ENCODE measurements at regions not wholly inside any gene's neighbourhood (a gene's known extent, or its start where the extent isn't known, plus 50 kb on each side); places are given as distances from the start of the nearest gene placed in this dataset.
"Not testable (repeated sequence)": the region's sequence is repeated elsewhere in the genome, so short reads cannot be mapped to it uniquely, and the experiment has no call there.

DNA sequence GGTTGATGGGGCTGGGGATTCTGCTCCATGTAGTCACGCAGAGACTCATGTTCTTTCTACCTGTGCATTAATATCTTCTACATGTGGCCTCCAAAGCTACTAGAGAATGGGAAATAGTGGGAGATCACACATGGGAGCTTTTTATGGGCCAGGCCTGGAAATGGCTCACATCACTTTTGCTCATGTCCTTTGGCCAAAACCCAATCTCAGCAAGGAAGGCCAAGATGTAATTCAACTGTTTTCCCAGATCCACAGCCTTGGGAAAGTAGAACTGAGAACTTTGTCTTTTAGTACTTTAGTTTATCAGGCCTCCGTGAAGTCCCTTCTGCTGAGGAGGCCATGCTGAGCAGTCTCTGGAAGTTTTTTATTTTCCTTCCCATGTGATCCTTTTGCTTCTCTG, 73.2 kb upstream of the SLC4A7 start:
- no peak overlapping the region for H3K4me3 Mint-ChIP-seq
- no peaks in the 10 kb centered on the region for H3K4me1 Mint-ChIP-seq (ENCODE audit: low read depth)
- no peaks in the 10 kb centered on the region for H3K9me3 Mint-ChIP-seq
- DNase-seq (ENCODE audit: low spot score), result no peak
- intact Hi-C loops (cut with micrococcal nuclease), result no loop called here
- peaks cover 4% of the 10 kb centered on the region for H3K27me3 Mint-ChIP-seq (ENCODE audit: insufficient read depth)
- H3K36me3 Mint-ChIP-seq (ENCODE audit: low read depth), result no peaks in the 10 kb centered on the region
- no peak overlapping the region for H3K27ac Mint-ChIP-seq

DNA sequence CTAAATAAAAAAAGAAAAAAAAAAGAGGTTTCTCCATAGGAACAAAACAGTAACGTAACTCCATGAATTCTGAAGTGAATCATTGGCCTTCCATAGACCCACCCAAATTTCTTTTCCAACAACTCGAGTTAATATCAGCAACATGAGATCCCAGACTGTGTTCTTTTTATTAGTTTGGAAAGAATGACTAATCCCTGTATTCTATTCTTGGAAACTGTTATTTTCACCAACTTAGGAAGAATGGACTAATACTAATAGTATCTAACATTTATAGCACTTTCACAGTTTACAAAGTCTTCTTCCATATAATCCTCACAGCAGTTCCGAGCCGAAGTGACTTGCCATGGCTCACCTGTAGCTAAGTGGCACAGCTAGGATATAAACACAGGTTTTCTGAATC, 72.7 kb upstream of the SLC4A7 start:
- H3K27me3 Mint-ChIP-seq (ENCODE audit: insufficient read depth), result peaks cover 4% of the 10 kb centered on the region
- no peaks in the 10 kb centered on the region for H3K36me3 Mint-ChIP-seq (ENCODE audit: low read depth)
- no peaks in the 10 kb centered on the region for H3K4me1 Mint-ChIP-seq (ENCODE audit: low read depth)
- no peak overlapping the region for H3K27ac Mint-ChIP-seq
- no peak overlapping the region for H3K4me3 Mint-ChIP-seq
- intact Hi-C loops (cut with micrococcal nuclease), result no loop called here
- H3K9me3 Mint-ChIP-seq, result no peaks in the 10 kb centered on the region
- no peak for DNase-seq (ENCODE audit: low spot score)

DNA sequence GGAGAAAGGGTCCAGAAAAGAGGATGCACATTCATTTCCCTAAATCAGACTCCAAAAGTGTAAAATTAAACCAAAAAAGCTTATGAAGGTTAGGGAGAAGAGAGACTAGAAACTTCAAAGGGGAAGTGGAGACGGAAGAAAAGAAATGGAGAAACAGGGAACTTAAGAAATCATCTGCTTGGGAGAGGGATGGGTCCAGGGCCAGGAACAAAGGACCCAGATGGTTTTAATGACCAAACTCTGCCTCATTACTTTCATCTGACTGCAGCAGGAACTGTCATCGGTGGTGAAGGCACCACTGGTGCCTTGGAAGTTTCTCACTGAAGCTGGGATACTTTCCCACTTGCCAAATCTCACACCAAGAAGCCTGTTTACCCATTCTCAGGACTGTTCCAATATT, 70.5 kb upstream of the SLC4A7 start:
- H3K36me3 Mint-ChIP-seq (ENCODE audit: low read depth), result no peaks in the 10 kb centered on the region
- H3K27me3 Mint-ChIP-seq (ENCODE audit: insufficient read depth), result peaks cover 6% of the 10 kb centered on the region
- H3K4me3 Mint-ChIP-seq, result no peak overlapping the region
- H3K9me3 Mint-ChIP-seq, result no peaks in the 10 kb centered on the region
- no peak overlapping the region for H3K27ac Mint-ChIP-seq
- no peak for DNase-seq (ENCODE audit: low spot score)
- intact Hi-C loops (cut with micrococcal nuclease), result no loop called here
- no peaks in the 10 kb centered on the region for H3K4me1 Mint-ChIP-seq (ENCODE audit: low read depth)

DNA sequence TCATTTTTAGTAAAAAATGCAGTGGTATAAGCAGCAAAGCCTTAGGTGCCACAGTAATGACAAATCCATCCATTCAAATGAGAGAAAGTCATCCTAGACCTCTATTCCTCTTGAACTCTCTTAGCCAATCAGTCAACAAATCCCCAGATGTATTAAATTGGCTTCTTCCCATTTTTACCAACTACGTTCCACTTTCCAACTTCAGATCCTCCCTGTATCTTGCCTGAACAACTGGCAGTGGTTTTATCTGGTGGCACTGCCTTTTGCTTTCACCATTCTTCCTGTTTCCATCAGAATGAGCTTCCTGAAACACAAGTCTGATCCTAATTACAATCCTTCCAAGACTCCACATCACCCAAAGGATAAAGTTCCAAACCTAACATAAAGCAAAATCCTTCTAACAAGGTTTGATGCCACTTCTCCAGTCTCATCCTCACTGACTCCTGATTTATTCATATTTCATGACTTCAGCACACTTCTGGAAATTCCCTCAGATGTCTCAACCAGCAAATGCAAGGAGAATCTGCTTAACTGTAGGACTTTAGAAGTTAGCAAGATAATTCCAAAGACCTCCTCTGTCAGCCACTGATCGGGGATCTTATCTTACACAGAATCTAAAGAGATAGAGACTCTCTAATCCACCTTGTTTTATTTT, 69.8 kb upstream of the SLC4A7 start:
- H3K4me1 Mint-ChIP-seq (ENCODE audit: low read depth), result no peaks in the 10 kb centered on the region
- no peak overlapping the region for H3K4me3 Mint-ChIP-seq
- DNase-seq (ENCODE audit: low spot score), result no peak
- peaks cover 6% of the 10 kb centered on the region for H3K27me3 Mint-ChIP-seq (ENCODE audit: insufficient read depth)
- H3K27ac Mint-ChIP-seq, result no peak overlapping the region
- intact Hi-C loops (cut with micrococcal nuclease), result no loop called here
- H3K36me3 Mint-ChIP-seq (ENCODE audit: low read depth), result no peaks in the 10 kb centered on the region
- H3K9me3 Mint-ChIP-seq, result no peaks in the 10 kb centered on the region

DNA sequence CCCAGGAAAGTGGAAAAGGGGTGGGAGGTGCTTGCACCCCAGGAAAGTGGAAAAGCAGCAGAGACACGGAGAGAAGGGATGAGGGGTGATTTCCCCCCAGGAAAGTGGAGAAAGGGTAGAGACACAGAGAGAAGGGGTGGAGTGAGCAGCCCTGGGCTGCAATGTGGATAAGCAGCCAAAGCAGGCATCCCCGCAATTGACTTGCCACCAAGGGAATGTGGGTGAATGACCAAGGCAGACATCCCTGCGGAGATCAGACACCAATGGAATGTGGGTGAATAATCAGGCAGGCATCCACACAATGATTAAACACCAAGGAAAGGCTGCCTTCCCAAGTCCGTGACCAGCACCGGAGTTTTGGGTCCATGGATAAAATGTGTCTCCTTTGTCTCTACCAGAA, 68.5 kb upstream of the SLC4A7 start:
- DNase-seq (ENCODE audit: low spot score); H3K27me3 Mint-ChIP-seq (ENCODE audit: insufficient read depth); H3K36me3 Mint-ChIP-seq (ENCODE audit: low read depth); H3K27ac Mint-ChIP-seq; H3K4me1 Mint-ChIP-seq (ENCODE audit: low read depth); H3K9me3 Mint-ChIP-seq; H3K4me3 Mint-ChIP-seq; intact Hi-C loops (cut with micrococcal nuclease): not testable (repeated sequence)

DNA sequence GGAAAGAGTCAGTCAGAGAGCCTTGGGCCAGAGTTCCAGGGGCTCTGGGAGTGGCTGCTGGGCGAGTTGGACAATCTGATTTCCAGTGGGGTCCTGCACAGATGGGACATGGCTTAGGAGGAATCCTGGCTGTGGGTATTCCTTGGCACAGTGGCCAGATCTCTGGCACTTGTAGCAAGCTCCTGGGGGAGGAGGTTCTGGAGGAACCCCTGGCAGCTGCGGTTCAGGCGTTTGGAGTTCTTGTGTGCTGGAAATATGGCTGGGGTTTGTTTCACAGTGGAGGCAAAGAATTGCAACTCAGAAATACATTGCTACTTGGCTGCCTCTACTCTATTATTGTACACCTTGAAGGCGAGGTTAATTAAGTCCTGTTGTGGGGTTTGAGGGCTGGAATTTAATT, 67.2 kb upstream of the SLC4A7 start:
- H3K9me3 Mint-ChIP-seq; H3K36me3 Mint-ChIP-seq (ENCODE audit: low read depth); H3K27me3 Mint-ChIP-seq (ENCODE audit: insufficient read depth): not testable (repeated sequence)

DNA sequence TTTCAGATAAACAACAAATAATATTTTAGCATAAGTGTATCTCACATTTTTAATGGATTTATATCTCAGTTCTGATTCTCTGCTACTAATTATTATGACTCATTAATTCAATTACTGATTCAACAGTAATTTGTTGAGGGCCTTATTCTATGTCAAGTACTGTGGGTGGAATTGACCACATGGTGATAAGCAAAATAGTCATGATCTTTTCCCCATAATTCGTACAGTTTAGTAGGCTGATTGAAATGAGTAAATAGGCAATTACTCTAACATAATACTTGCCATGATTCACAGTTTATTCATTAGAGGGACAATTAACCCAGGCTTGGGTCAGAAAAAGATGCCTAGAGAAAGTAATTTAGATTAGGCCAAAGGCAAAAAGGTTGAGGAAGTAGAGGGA, 60.9 kb upstream of the SLC4A7 start:
- Mint-ChIP-seq H3K9me3 (no peaks in the 10 kb centered on the region), H3K36me3 (ENCODE audit: low read depth) (no peaks in the 10 kb centered on the region), H3K27ac (no peak overlapping the region), H3K27me3 (ENCODE audit: insufficient read depth) (no peaks in the 10 kb centered on the region), H3K4me3 (no peak overlapping the region), H3K4me1 (ENCODE audit: low read depth) (no peaks in the 10 kb centered on the region)
- DNase-seq (ENCODE audit: low spot score), result no peak
- intact Hi-C loops (cut with micrococcal nuclease), result no loop called here

More for the DNA sequence above, 67.2 kb upstream of the SLC4A7 start:
- intact Hi-C loops (cut with micrococcal nuclease); H3K27ac Mint-ChIP-seq; H3K4me3 Mint-ChIP-seq; H3K4me1 Mint-ChIP-seq (ENCODE audit: low read depth); DNase-seq (ENCODE audit: low spot score): not testable (repeated sequence)

DNA sequence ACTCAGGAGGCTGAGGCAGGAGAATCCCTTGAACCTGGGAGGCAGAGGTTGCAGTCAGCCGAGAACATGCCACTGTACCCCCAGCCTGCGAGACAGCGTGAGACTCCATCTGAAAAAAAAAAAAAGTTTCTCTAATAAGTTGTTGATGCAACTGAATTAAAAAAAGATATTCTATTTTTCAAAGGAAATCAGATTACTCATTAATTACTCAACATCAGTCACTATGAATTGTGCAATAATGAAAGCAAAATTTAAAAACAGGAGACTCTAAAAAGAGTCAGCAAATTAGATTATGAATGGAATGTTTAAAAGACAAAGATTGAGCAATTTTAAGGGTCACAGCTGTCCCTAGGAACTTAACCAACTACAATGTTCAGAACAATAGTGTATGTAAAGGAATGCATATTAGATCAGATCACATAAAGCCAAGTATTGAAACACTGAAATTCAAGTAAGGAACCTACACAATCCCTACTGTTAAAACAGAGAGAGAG, 60.2 kb upstream of the SLC4A7 start:
- no peaks in the 10 kb centered on the region for H3K9me3 Mint-ChIP-seq
- H3K27me3 Mint-ChIP-seq (ENCODE audit: insufficient read depth), result no peaks in the 10 kb centered on the region
- intact Hi-C loops (cut with micrococcal nuclease), result no loop called here
- no peak for DNase-seq (ENCODE audit: low spot score)
- H3K4me3 Mint-ChIP-seq, result no peak overlapping the region
- no peak overlapping the region for H3K27ac Mint-ChIP-seq
- H3K4me1 Mint-ChIP-seq (ENCODE audit: low read depth), result no peaks in the 10 kb centered on the region
- H3K36me3 Mint-ChIP-seq (ENCODE audit: low read depth), result no peaks in the 10 kb centered on the region

DNA sequence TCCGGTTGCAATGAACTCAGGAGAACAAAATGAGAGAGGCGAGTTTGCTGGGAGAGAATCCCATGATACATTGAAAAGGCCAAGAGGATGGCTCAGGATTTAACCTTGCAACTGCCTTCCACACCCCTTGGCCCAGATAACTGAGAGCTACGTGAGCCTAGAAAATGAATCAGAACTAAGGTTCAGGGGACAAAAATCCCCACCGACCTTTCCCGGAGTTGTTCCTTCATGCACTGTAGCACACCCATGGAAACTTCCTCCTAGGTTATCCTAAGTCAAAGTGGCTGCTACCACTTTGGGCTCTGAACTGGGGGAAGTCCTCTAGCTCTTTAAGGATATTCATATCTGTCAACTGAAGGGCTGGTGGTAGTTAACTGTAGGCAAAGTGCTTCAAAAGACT, 58.3 kb upstream of the SLC4A7 start:
- intact Hi-C loops (cut with micrococcal nuclease), result no loop called here
- Mint-ChIP-seq H3K9me3 (no peaks in the 10 kb centered on the region), H3K27ac (no peak overlapping the region), H3K36me3 (ENCODE audit: low read depth) (no peaks in the 10 kb centered on the region), H3K4me1 (ENCODE audit: low read depth) (no peaks in the 10 kb centered on the region), H3K4me3 (no peak overlapping the region), H3K27me3 (ENCODE audit: insufficient read depth) (no peaks in the 10 kb centered on the region)
- DNase-seq (ENCODE audit: low spot score), result no peak

DNA sequence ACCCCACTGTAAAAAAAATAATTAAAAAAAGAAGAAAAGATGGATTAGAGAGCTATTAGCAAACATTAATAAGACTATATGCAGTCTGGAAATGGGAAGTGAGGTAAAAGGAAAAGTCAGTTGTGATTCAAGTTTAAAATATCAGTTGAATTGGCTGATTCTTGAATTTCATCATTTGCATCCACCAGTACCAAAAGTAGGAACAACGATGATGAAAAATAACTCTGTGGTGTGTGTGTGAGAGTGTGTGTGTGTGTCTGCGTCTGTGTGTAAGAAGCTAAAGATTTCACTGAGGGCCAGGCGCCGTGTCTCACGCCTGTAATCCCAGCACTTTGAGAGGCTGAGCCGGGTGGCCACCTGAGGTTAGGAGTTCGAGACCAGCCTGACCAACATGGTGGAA, 56.0 kb upstream of the SLC4A7 start:
- H3K36me3 Mint-ChIP-seq (ENCODE audit: low read depth), result no peaks in the 10 kb centered on the region
- H3K4me3 Mint-ChIP-seq, result no peak overlapping the region
- H3K27ac Mint-ChIP-seq, result no peak overlapping the region
- peaks cover 8% of the 10 kb centered on the region for H3K4me1 Mint-ChIP-seq (ENCODE audit: low read depth)
- intact Hi-C loops (cut with micrococcal nuclease), result no loop called here
- H3K9me3 Mint-ChIP-seq, result no peaks in the 10 kb centered on the region
- no peak for DNase-seq (ENCODE audit: low spot score)
- H3K27me3 Mint-ChIP-seq (ENCODE audit: insufficient read depth), result no peaks in the 10 kb centered on the region

DNA sequence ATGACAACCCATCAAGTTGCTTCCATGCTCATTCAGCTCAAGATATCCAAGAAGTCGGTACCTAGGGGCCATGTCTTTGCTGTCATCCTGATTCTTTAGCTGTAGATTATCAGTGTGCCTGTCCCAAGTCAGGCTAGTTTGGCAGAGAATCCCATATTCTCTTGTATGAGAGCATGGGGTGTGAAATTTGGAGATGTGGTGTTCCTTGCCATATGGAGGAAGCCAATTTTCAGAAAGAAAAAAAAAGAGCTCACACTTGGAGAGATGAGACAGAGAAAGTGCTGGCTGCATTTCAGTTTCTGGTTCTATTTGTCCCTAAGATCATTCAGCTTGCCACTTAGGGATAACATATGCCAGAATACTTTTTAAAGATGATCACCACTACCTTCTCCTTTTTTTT, 52.3 kb upstream of the SLC4A7 start:
- H3K36me3 Mint-ChIP-seq (ENCODE audit: low read depth), result peaks cover 7% of the 10 kb centered on the region
- H3K27me3 Mint-ChIP-seq (ENCODE audit: insufficient read depth), result no peaks in the 10 kb centered on the region
- no peaks in the 10 kb centered on the region for H3K9me3 Mint-ChIP-seq
- H3K4me3 Mint-ChIP-seq, result no peak overlapping the region
- H3K4me1 Mint-ChIP-seq (ENCODE audit: low read depth), result peaks cover 31% of the 10 kb centered on the region
- intact Hi-C loops (cut with micrococcal nuclease), result no loop called here
- H3K27ac Mint-ChIP-seq, result no peak overlapping the region
- DNase-seq (ENCODE audit: low spot score), result no peak

DNA sequence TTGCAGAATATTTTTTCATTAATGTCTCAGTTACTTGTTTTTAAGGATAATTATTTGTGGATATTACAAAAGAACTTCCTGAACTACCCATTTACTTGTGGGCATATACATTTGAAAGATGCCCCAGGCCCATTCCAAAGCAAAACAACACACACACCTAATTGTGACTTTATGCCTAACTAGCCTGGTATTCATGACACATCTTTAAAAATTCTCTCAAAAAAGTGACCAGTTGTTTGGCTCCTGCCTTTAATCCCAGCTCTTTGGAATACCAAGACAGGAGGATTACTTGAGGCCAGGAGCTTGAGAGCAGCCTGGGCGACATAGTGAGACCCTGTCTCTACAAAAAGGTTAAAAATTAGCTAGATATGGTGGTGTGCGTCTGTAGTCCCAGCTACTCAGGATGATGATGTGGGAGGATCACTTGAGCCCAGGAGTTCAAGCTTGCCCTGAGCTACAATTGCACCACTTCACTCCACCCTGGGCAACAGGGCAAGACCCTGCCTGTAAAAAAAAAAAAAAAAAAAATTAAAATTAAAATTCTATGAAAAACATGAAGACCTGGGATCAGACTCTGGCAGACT, 51.7 kb upstream of the SLC4A7 start:
- H3K4me3 Mint-ChIP-seq, result no peak overlapping the region
- DNase-seq (ENCODE audit: low spot score), result no peak
- H3K27me3 Mint-ChIP-seq (ENCODE audit: insufficient read depth), result no peaks in the 10 kb centered on the region
- no peaks in the 10 kb centered on the region for H3K9me3 Mint-ChIP-seq
- H3K4me1 Mint-ChIP-seq (ENCODE audit: low read depth), result peaks cover 31% of the 10 kb centered on the region
- H3K27ac Mint-ChIP-seq, result no peak overlapping the region
- peaks cover 7% of the 10 kb centered on the region for H3K36me3 Mint-ChIP-seq (ENCODE audit: low read depth)
- intact Hi-C loops (cut with micrococcal nuclease), result no loop called here

DNA sequence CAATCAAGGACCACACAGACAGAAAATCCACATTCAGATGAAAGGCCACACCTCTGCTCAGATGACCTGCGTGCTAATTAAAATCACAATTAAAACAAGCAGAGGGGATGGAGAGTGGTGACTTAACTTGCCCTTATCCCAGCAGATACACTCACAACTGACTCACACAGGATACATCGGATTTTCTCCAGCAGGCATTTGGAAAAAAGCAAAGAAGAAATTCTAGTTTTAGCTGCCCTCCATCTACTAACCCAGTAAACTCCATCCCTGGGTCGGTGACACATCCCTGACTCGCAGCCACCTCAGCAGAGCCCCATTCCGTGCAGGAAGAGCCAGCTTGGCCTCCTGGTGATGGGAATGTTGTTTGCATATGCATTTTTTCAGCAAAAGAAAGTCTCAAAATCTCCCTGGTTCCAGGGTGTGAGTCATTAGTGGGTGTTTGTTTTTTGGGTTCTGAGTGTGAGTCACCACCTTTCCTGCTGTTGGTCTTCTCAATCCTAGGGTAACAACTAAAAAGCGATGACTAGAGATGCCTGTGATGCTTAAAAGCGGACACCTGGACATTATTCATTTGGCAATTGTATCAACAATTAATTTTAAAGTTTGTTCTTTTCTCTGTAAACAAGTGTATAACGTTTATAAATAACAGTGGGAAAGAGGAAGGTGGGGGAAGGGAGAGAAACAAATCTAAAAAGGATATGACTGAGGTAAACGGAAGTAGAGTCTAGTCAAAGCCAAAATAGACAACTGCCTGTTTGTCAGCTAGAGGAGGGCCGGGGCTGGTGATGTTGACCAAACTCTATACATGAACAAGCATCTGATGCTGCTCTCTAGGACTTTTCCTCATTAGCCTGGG, 49.8 kb upstream of the SLC4A7 start:
- H3K36me3 Mint-ChIP-seq (ENCODE audit: low read depth), result peaks cover 7% of the 10 kb centered on the region
- peak; percentile 20 for DNase-seq (ENCODE audit: low spot score)
- H3K4me1 Mint-ChIP-seq (ENCODE audit: low read depth), result peaks cover 31% of the 10 kb centered on the region
- H3K9me3 Mint-ChIP-seq, result no peaks in the 10 kb centered on the region
- intact Hi-C loops (cut with micrococcal nuclease), result loop anchor here (1.0 to 5.0 kb wide), 4 partner anchors 43 to 97 kb away; partner anchors contain the start of gene SLC4A7
- no peaks in the 10 kb centered on the region for H3K27me3 Mint-ChIP-seq (ENCODE audit: insufficient read depth)
- peak overlapping the region; percentile 92 for H3K27ac Mint-ChIP-seq
- H3K4me3 Mint-ChIP-seq, result peak overlapping the region; percentile 46
